NCI-H2081 (cell line): ENCODE measurements at regions not wholly inside any gene's neighbourhood (a gene's known extent, or its start where the extent isn't known, plus 50 kb on each side); places are given as distances from the start of the nearest gene placed in this dataset.
"Not testable (repeated sequence)": the region's sequence is repeated elsewhere in the genome, so short reads cannot be mapped to it uniquely, and the experiment has no call there.

Experiments used
- DNase-seq, 2 experiments: peaks; one replicate each; lab custom pipeline; 2025; lab: John Stamatoyannopoulos, UW

DNA sequence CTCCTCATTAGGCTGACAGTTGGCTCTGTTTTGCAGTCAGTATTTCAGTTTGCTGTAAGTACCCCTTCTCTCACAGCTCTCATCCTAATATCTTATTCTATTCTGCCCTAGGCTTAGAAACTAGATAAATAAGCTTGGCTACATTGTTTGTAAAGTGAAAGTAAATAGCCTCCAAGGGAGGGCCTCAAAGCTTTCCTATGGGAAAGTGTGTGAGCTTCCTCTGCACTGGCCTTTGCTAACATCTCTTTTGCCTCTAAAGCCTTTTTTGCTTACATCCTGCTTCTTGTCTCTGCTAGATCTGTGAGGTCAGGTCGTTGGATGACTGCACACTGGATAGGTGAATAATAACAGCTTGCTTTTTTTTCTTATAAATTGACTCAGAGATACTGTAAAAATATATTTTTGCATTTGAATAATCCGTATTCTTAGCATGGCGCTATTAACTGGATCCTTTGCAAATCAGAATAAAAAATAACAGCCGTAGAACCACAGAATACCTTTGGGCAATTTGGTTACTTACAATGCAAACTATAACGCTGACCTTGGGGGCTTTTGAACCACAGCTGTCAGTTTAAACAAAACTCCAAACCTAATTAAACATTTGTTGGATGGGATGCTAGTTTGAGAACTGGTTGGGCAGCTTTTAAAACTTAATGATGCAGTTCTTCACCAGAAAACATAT is 55.1 kb downstream of the TTC6 start:
- DNase-seq: peak; percentile 25 to 57

DNA sequence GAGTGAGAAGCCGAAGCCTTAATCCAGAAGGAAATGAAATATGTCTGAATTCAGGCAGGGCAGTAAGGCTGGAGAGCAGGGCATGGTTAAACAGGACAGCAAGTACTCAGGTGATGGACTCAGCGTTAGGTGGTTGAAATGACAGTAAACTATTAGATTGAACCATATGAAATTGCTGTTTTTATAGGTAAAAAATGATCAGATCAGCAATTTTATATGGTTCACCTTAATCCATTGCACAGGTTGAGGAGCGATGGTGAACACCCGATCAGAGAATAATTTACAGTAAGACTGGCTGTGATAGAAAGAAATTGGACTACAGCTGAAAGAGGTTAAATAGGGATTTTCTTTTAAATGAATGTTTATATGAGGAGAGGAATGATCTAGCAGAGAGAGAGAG is 56.6 kb downstream of the TTC6 start:
- no peak for DNase-seq

DNA sequence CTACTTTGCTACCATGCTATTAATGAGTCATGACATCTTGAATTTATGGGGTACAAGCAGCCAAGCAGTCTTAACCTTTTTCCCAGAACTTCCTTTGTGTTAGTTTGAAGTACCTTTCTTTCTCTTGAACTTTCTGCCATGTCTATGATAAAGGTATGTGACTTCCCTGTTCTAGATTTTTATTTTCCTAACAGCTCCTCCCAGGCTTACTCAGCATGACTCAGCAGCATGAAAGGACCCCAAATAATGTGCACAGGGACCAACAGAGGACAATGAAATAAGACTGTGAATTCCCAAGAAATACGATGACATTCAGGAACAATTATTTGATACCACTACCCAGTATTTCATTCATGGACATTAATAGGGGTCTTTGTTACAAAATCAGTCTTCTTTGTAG is 60.0 kb downstream of the TTC6 start:
- DNase-seq: no peak

DNA sequence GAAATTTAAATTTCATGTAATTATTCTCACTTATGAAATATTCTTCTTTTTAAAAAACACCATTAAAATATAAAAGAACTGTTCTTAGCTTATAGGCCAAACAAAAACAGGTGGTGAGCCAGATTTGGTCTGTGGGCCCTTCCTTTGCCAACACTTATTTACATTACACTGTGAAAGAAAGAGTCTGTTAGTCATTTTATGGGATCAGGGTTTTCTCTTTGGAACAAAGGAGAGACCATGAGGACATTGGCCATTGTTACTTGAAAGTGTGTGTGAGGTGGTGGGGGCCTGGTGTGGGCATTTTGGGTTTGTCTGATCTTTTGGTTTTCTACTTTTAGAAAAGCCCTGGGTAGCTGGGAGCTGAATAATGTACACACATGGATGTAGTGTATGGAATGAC is 62.7 kb downstream of the TTC6 start:
- peak; percentile 44 to 88 for DNase-seq

DNA sequence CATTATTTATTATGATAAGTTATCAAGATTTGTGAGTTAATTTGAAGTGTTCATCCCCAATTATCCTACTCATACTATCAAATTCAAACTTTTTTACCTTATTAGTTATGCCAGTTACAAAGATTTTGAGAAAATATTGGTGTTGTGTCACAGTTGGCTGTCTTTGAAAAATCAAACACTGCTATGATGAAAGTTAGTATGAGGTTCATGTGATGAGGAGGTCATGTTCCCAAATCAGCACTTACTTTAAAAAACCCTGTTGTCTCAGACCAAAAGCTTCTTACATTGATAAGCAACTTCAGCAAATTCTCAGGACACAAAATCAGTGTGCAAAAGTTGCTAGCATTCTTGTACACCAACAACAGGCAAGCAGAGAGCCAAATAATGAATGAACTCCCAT is 68.1 kb downstream of the TTC6 start:
- DNase-seq: no peak

DNA sequence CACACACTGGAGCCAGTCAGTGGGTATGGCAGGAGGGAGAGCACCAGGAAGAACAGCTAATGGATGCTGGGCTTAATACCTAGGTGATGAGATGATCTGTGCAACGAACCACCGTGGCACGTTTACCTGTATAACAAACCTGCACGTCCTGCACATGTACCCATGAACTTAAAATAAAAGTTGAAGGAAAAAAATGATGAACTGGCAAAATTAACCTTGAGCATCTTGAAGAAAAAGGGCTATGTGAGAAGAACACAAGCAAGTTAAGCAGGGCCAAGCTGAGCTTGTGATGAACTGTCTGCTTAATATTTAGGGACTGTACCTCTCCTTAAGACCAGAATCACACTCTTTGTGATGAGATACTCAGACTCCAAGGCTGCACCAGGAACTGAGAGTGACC is 70.0 kb downstream of the TTC6 start:
- DNase-seq: no peak

DNA sequence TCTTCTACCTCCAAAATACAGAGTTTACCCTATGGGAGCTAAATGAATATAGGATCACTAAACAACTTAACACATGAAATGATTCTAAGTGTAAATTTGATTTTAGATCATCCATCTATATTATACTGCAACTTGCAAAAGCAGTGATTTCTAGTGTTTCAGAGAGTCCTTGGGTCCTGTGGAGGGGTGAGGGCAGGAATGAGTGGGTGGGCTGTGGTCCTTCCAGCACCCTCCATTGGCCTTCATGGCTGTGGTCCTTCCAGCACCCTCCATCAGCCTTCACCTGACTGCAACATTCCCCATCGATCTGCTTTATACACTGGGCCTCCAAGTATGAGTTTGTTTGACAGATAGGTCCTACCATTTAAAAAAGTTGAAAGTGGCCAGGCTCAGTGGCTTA is 70.5 kb downstream of the TTC6 start:
- DNase-seq: no peak

DNA sequence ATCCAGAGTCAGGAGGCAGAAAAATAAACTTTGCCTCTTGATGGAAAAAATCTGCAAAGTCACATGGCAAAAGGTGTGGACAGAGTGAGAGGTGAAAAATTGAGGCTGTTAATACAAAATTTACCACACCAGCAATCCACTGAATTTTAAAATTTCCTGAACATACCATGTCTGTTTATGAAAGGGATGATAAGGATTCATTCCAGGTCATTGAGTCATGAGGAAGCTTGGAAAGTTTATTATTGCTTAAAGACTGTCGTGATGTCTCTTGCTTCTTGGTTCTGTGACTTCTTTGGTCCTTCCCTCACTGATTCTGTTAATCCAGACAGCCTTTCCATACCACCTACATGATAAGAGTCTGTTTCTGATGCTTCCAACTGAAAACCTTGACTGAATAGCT is 73.2 kb downstream of the TTC6 start:
- DNase-seq: no peak

DNA sequence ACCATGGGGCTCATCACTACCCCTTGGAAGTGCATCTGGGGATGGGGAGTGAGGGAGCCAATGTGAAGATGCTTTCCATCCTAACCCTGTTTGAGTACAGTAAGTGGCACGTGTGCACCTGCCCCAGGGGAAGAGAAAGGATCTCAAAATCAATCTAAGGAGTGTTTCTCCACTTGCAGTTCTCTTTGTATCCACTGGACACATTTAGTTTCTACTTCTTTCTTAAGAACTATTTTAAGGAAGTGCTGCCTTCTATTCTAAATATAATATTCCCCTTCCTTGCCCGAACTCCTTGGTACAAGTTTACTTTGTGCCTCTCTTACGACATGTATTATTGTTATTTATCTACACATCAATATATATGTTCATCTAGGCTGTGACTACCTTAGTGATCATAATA is 73.8 kb downstream of the TTC6 start:
- no peak for DNase-seq

DNA sequence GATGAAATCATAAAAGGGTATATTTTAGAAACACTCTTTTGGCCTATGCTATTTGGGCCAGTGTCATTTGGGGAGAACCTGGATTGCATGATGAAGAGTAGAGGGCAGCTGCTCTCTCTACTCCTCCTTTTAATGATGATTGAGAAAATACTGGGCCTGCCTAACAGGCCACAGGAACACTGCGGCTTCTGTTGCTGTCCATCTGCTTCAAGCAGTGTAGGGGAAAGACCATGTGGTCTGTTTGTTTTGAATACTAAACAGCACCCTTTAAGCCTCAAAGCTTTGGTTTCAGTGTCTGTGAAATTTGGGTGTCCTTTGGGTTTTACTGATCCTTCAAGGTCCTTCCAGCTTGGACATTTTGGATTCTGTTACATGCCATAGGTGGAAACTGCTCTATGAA is 78.0 kb downstream of the TTC6 start:
- DNase-seq: no peak

DNA sequence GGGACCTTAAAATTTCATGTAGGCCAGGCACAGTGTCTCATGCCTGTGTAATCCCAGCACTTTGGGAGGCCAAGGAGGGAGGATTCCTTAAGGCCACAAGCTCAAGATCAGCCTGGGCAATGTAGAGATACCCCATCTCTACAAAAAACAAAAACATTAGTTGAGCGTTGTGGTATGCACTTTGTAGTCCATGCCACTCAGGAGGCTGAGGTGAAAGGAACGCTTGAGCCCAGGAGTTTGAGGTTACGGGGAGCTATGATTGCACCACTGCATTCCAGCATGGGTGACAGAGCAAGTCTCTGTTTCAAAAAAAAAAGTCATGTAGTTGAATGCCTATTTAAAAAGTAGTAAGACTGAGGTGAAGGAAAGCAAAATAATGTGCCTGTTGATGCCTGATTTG is 83.5 kb downstream of the TTC6 start:
- no peak for DNase-seq

DNA sequence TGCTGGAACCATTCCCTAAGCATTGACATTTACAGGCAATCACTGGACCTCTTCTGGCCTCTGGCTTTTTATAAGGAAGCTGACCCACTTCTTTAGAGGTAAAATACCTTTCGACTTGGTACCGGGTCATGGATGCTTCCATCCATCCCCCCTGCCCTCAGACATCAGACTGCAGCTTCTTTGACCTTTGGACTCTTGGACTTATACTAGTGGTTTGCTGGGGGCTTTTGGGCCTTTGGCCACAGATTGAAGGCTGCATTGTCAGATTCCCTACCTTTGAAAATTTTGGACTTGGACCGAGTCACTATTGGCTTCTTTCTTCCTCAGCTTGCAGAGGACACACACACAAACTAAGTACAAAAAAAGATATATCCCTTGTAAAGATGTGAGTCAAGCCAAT is 86.1 kb downstream of the TTC6 start:
- DNase-seq: no peak

DNA sequence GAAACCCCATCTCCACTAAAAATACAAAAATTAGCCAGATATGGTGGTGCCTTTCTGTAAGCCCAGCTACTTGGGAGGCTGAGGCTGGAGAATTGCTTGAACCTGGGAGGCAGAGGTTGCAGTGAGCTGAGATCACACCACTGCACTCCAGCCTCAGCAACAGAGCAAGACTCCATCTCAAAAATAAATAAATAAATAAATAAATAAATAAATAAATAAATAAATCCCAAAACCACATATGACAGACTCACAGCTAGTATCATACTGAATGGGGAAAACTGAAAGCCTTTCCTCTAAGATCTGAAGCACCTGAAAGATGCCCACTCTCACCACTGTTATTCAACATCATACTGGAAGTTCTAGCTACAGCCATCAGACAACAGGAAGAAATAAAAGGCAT is 97.3 kb downstream of the TTC6 start:
- DNase-seq: not testable (repeated sequence)

DNA sequence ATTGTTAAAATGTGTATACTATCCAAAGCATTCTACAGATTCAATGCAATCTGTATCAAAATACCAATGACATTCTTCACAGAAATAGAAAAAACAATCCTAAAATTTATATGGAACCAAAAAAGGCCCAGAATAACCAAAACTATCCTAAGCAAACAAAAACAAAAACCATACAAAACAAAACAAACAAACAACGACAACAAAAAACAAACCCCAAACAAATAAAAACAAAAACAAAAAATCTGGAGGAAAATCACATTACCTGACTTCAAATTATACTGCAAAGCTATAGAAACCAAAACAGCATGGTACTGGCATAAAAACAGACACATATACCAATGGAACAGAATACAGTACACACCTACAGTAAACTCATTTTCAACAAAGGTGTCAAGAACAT is 98.0 kb downstream of the TTC6 start:
- not testable (repeated sequence) for DNase-seq

DNA sequence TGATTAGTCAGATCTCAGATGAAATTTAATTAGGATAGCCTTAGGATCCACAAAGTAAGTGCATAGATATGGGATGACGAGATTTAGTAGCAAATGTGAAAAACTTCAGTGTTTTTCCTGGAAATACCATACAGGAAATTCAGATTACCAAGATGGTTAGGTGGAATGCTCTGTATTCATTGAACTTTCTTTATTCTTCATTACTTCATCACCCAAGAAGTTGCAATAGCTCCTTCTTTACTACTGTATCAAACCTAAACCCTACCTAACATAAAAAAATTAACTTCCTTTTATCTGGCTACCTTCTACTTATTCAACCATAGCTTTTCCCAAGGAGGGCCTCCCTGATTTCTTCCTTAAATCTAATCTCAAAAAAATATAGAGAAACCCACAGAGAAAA is 100.4 kb downstream of the TTC6 start:
- DNase-seq: no peak

DNA sequence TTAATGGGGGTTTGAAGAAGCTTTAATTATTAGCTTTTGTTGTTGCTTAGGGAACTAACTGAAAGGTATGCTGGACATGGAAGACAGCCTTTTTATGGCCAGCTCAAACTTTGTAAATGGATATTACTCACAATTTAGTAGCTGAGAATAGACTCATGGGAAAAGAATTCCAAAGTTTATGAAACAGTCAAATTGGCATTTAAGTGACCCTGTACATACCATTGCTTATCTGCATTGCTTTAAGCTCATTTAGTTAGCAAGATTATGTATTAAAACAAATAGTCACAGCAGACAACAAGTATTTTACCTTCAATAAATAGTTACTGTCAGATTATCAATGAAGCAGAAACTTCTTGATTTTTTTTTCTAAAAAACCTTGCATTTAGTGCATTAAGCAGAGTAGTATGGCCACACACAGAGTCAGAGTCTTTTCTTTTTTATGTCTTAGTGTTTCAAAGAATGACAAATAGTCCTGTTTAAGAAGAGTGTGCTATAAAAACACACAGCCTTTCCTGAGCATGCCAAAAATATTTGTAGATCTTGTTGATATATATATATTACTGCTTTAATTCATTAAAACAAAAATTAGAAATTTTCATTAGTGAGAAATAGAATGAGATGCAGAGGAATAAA is 102.2 kb downstream of the TTC6 start:
- no peak for DNase-seq

DNA sequence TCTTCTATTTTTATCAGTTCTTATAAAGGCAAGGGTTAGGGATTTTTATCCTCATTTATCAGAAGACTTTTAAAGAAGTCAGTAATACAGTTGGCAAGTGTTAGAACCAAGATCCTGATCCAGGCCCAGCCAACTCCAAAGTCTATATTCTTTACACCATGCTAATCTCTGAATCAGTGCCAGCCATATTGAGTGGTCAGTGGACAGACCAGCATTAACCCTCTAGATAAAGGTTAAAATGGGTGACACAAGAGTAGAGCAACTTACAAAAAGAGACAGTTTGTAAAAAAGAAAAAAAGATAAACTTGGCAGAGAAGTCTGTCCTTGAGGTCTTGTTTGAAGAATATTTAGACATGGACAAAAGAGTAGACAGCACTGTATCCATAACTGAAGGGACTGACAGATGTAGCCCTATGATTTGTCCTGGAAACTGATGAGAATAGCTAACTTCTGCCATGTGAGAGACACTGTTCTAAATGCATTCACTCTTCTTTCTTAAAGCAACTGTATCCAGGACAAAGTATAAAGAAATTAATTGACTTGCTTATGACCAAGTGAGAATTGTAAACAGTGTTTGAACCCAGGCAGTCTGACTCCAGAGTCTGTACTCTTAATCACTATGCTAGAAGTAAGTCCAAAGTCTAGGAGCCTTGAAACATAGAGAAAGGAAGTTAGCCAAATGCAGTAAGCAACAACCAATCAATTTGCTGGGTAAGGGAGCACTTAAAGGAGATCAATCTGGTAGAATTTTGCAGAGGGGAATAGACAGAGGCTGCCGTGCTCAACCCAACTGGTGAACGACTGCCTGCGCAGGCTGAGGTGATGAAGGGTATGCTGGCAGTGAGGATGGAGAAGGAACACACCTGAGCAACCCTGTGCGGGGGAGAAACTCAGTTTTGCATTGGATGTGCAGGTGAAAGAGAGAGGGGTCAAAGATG is 103.7 kb downstream of the TTC6 start:
- no peak for DNase-seq

DNA sequence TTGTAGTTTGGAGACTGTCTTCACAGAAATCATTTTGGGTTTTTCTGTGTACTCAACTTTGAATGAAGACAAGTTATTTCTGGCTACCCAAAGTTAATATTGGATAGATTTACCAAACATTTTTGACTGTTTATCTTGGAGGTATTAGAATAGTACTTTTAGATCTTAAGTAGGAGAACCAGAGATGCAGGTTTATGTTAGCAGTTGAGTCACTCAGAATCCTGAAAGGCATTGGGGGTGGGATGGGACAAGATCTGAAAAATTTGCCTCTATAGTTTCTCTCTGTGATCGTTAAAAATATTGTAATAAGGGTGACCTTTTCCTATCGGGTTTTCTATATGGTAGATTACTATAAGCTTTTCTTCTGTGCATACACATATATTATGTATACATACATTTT is 112.3 kb downstream of the TTC6 start:
- no peak for DNase-seq

DNA sequence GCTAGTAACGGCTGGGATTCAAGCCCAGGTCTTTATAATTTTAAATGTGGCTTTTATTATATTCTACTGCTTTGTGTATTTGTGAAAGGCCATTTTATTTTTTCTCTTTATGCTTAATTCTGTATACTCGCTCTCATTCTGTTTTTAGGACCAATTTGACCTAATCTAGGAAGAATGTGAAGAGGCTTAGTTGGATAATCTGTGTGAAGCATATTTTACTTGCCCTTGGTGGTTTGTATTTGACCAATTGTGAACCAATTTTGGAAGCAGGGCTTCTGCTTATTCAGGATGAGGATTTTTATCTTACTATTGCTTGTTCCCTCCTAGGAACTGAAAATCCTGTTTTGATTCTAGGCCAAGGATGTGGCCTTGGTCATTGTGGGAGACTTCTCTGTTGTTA is 113.1 kb downstream of the TTC6 start:
- no peak for DNase-seq

DNA sequence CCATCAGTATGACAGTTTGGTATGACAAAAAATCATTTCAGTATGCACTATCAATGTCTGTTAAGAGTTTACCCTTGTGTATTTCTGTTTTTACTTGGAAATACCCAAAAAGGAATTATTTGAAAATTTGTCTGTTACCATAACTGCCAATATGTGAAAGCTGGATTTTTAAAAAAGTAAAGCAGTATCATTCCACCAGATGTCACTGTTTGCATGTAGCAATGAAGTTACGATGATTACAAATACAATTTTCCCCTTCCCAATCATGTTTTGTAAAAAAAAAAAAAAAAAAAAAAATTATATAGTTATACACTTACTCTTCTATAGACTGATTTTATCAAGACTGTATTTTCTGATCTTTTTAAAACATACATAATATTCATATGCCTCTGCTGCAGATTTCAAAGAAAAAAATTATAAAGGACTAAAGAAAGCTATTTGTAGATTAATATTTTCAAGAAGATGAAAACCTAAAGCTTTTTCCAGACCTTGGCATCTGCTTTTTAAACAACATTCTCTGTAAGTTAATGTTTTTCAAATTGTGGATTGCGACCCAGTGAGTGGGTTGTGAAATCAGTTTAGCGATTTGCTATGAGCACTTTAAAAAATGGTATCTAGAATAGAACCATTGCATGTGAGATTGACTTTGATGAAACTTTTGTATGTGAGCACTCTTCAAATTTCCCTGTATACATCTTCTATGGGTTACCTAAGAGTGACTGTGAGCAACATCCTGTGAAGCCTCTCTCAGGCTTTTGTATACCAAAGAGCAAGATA is 114.2 kb downstream of the TTC6 start:
- peak in 1 of 2 experiments; percentile 7 for DNase-seq

DNA sequence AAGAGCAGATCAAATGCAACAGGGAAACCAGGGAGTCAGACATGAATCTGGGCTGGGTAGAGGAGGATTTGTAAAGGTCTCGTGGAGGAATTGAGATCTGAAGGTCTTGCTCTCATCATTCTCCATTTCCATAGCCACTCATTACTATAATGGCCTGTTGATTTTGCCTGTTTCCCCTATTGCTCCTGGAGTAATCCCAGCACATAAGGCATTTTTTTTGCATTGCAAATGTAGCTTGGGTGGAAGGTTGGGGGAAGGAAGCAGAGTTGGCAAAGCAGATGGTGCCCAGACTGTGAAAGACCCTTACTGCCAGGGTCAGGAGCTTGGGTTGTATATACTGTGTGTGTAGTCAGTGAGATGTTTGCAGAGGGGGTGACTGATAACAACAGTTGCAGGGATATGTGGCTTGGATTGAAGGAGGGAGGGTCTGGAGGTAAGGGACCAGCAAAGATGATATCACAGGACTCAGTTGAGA is 116.0 kb downstream of the TTC6 start:
- no peak for DNase-seq

DNA sequence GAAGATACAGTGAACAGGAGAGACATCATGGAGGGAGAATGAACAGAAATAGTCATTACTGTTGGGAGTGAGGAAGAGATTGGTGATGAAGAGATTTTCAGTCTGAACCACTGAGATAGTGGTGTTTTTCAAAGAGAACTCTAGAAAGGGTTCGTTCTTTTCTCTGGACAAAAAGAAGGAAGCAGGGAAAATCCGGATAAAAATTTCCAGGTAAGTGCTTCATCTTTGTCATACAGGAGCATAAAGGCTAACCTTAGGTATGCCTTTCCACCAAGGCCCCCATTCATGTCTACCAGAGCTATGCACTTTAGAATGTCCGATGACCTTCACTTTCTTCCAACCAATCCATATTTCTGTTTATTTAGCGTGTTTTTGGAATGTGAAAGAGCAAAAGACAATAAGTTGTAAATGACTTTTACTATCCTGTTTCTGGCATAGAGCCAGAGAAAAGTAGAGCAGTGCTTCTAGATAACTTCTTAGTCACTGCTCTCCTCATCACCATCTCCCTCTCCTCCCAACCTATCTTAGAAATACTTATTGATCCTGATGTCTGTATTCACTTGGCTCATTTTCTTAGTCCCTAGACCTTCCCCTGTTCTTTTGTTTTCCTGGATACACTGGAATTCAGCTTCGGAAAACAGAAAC is 116.5 kb downstream of the TTC6 start:
- no peak for DNase-seq
